Nephron (organoid): ENCODE measurements at regions not wholly inside any gene's neighbourhood (a gene's known extent, or its start where the extent isn't known, plus 50 kb on each side); places are given as distances from the start of the nearest gene placed in this dataset.

Source experiments
- H3K27ac Mint-ChIP-seq, 3 experiments: 2 replicates each; pipeline ENCODE4 v1.8.0; 2020; ENCODE audit warnings: mixed read lengths in 3 of 3, mild to moderate bottlenecking in 2 of 3, moderate library complexity in 1 of 3
- H3K27me3 Mint-ChIP-seq: 2 replicates; pipeline ENCODE4 v1.8.0; 2021; ENCODE audit warnings: low read depth, mild to moderate bottlenecking, moderate library complexity, mixed read lengths
- H3K36me3 Mint-ChIP-seq: 2 replicates; pipeline ENCODE4 v1.8.0; 2020; ENCODE audit warnings: low read depth, mixed read lengths
- H3K4me1 Mint-ChIP-seq: 2 replicates; pipeline ENCODE4 v1.8.0; 2020; ENCODE audit warnings: mixed read lengths
- H3K4me3 Mint-ChIP-seq, 3 experiments: 2 replicates each; pipeline ENCODE4 v1.8.0; 2020; ENCODE audit warnings: mild to moderate bottlenecking in 3 of 3, mixed read lengths in 3 of 3, moderate library complexity in 2 of 3
- H3K9me3 Mint-ChIP-seq: 2 replicates; pipeline ENCODE4 v1.8.0; 2020; ENCODE audit warnings: mixed read lengths
- CTCF ChIP-seq, 3 experiments: fragments of 200-600 bp; sonication (generic); IDR thresholded peaks; one replicate each; pipeline ENCODE4 v1.5.0; 2021; ENCODE audit warnings: antibody characterized with exemption in 3 of 3; ENCODE audit not compliant: unreplicated experiment in 3 of 3

GRCh38 chr21:17441370-17441769, 71.5 kb upstream of the CXADR start:
- Mint-ChIP-seq H3K36me3 (no peaks in the 10 kb centered on the region), H3K27me3 (no peaks in the 10 kb centered on the region), H3K4me3 (no peak overlapping the region), H3K27ac (peak overlapping the region; percentile 1 to 35 (median 34)), H3K4me1 (peaks cover 33% of the 10 kb centered on the region), H3K9me3 (no peaks in the 10 kb centered on the region)
- no peak for TF ChIP-seq CTCF (IDR thresholded peaks at IDR 0.05; ENCODE audit: unreplicated experiment in 3 of 3)

GRCh38 chr21:17442165-17442564, 70.7 kb upstream of the CXADR start:
- no peaks in the 10 kb centered on the region for H3K27me3 Mint-ChIP-seq
- peaks cover 26% of the 10 kb centered on the region for H3K4me1 Mint-ChIP-seq
- H3K4me3 Mint-ChIP-seq, result no peak overlapping the region
- no peak for TF ChIP-seq CTCF (IDR thresholded peaks at IDR 0.05; ENCODE audit: unreplicated experiment in 3 of 3)
- no peaks in the 10 kb centered on the region for H3K36me3 Mint-ChIP-seq
- peak overlapping the region in 2 of 3 experiments; percentile 3 to 35 for H3K27ac Mint-ChIP-seq
- H3K9me3 Mint-ChIP-seq, result no peaks in the 10 kb centered on the region

- no peak overlapping the region for H3K4me3 Mint-ChIP-seq
- no peak overlapping the region for H3K27ac Mint-ChIP-seq
- H3K36me3 Mint-ChIP-seq, result no peaks in the 10 kb centered on the region
- peaks cover 13% of the 10 kb centered on the region for H3K4me1 Mint-ChIP-seq
- no peaks in the 10 kb centered on the region for H3K27me3 Mint-ChIP-seq
- TF ChIP-seq CTCF (IDR thresholded peaks at IDR 0.05; ENCODE audit: unreplicated experiment in 3 of 3), result no peak
- H3K9me3 Mint-ChIP-seq, result no peaks in the 10 kb centered on the region
Observed at GRCh38 chr21:17444828-17445227, 68.0 kb upstream of the CXADR start.

GRCh38 chr21:17446737-17447136, 66.1 kb upstream of the CXADR start:
- Mint-ChIP-seq H3K4me3 (no peak overlapping the region), H3K27me3 (no peaks in the 10 kb centered on the region), H3K4me1 (peaks cover 10% of the 10 kb centered on the region), H3K36me3 (no peaks in the 10 kb centered on the region), H3K9me3 (no peaks in the 10 kb centered on the region), H3K27ac (no peak overlapping the region)
- no peak for TF ChIP-seq CTCF (IDR thresholded peaks at IDR 0.05; ENCODE audit: unreplicated experiment in 3 of 3)

- Mint-ChIP-seq H3K9me3 (no peaks in the 10 kb centered on the region), H3K27me3 (no peaks in the 10 kb centered on the region), H3K27ac (no peak overlapping the region), H3K36me3 (no peaks in the 10 kb centered on the region), H3K4me3 (no peak overlapping the region), H3K4me1 (peaks cover 16% of the 10 kb centered on the region)
- TF ChIP-seq CTCF (IDR thresholded peaks at IDR 0.05; ENCODE audit: unreplicated experiment in 3 of 3), result no peak
Observed at GRCh38 chr21:17449701-17450100, 63.1 kb upstream of the CXADR start.

GRCh38 chr21:17451364-17451891, 61.4 kb upstream of the CXADR start:
- peaks cover 18% of the 10 kb centered on the region for H3K4me1 Mint-ChIP-seq

More at GRCh38 chr21:17451364-17451891, 61.4 kb upstream of the CXADR start:
- Mint-ChIP-seq H3K4me3 (no peak overlapping the region), H3K27me3 (no peaks in the 10 kb centered on the region), H3K9me3 (no peaks in the 10 kb centered on the region), H3K27ac (peak overlapping the region in 2 of 3 experiments; percentile 0 to 2), H3K36me3 (no peaks in the 10 kb centered on the region)
- no peak for TF ChIP-seq CTCF (IDR thresholded peaks at IDR 0.05; ENCODE audit: unreplicated experiment in 3 of 3)
